Effector memory CD8-positive, alpha-beta T cell (primary cell): ENCODE measurements at regions not wholly inside any gene's neighbourhood (a gene's known extent, or its start where the extent isn't known, plus 50 kb on each side); places are given as distances from the start of the nearest gene placed in this dataset.
A peak's percentile ranks its signal among the peaks of the same experiment; 100 is the strongest.

ENCODE experiments used
- ATAC-seq: fragments of 150-1000 bp; cut with Tn5 transposase; replicated peaks from 2 replicates; pipeline ENCODE4 v1.10.0; 2021; ENCODE audit warnings: mild to moderate bottlenecking, moderate library complexity
- DNase-seq, 3 experiments: peaks; one replicate each; pipeline ENCODE4 v3.0.0; 2021
- H3K27ac Mint-ChIP-seq, 2 donors: one replicate each; pipeline ENCODE4 v1.8.0; 2022; ENCODE audit warnings: mild to moderate bottlenecking in 2 of 2, mixed read lengths in 2 of 2, moderate library complexity in 2 of 2
- H3K27me3 Mint-ChIP-seq, 2 donors: one replicate each; pipeline ENCODE4 v1.8.0; 2022; ENCODE audit warnings: mixed read lengths in 2 of 2
- H3K36me3 Mint-ChIP-seq: one replicate; pipeline ENCODE4 v1.8.0; 2022; ENCODE audit warnings: mild to moderate bottlenecking, moderate library complexity, mixed read lengths; ENCODE audit not compliant: insufficient read depth
- H3K4me1 Mint-ChIP-seq, 2 donors: one replicate each; pipeline ENCODE4 v1.8.0; 2022; ENCODE audit warnings: low read depth in 2 of 2, mixed read lengths in 2 of 2
- H3K4me3 Mint-ChIP-seq, 2 donors: one replicate each; pipeline ENCODE4 v1.8.0; 2022; ENCODE audit warnings: mild to moderate bottlenecking in 2 of 2, mixed read lengths in 2 of 2, moderate library complexity in 2 of 2
- H3K9me3 Mint-ChIP-seq, 2 donors: one replicate each; pipeline ENCODE4 v1.8.0; 2022; ENCODE audit warnings: mixed read lengths in 2 of 2

DNA sequence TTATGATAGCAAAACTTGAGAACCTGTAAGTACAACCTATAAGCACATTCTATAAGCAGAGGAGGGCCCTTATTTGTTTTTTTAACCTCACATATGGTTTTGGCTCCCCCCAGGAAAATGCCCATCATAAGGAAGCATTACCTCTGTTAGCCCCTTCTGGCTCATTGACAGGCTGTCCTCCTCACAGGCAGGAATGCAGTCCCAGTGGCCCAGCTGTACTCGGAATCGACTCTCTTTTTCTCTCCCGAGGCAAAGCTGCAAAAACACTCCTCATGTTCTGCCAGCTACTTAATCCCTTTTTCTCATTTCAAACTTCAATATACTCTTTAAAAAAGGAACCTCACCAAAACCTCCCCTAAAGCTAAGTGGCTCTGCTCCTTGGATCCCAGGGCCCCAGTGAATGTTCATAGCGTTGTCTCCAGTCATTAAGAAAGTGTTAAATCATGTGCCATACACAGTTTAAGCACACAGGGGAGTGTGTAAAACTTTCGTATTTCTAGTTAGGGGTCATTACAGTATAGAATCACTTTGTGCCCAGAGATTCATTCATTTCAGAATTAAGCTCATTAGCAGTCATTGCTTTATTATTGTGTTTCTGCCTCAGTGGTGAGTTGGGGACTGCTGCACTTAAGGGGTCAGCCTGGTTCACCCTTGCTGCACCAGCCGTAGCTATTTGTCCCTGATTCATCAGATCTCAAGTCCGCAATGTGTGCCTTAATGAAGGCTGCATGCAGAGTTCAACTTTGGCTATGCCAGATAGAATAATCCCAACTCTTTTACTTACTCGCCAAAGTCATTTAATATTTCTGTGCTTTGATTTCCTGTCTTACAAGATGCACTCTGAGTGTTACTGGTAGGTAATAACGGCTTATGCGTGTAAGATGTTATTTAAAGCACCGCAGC is 57.6 kb downstream of the JRKL start:
- no peaks in the 10 kb centered on the region for H3K4me1 Mint-ChIP-seq
- no peak for ATAC-seq
- no peaks in the 10 kb centered on the region for H3K36me3 Mint-ChIP-seq
- no peaks in the 10 kb centered on the region for H3K9me3 Mint-ChIP-seq
- peaks cover 31 to 39% of the 10 kb centered on the region in 2 donors for H3K27me3 Mint-ChIP-seq
- DNase-seq: no peak
- H3K4me3 Mint-ChIP-seq: no peak overlapping the region
- no peak overlapping the region for H3K27ac Mint-ChIP-seq

GRCh38 chr11:96448225-96448624 is 58.4 kb downstream of the JRKL start:
- DNase-seq (no peak), ATAC-seq (no peak)
- no peak overlapping the region for H3K27ac Mint-ChIP-seq
- H3K36me3 Mint-ChIP-seq: no peaks in the 10 kb centered on the region
- H3K4me3 Mint-ChIP-seq: no peak overlapping the region
- H3K9me3 Mint-ChIP-seq: no peaks in the 10 kb centered on the region
- H3K27me3 Mint-ChIP-seq: peaks cover 23 to 32% of the 10 kb centered on the region in 2 donors
- H3K4me1 Mint-ChIP-seq: no peaks in the 10 kb centered on the region

DNA sequence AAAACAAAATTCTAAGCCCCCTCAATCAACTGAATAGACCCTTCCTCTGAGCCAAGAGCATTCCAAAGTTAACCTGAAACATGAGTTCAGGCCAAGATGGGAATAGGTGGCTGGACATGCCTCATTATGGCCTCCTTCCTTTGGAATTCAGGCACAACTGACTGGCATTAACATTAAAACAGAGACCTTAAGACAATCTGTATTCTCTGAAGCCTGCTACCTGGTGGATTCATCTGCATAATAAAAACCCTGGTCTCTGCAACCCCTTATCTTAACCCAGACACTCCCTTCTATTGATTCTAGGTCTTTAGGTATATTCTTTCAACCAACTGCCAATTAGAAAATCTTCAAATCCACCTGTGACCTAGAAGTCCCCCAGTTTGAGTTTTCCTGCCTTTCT is 66.3 kb downstream of the JRKL start:
- DNase-seq (no peak), ATAC-seq (no peak)
- no peak overlapping the region for H3K27ac Mint-ChIP-seq
- peaks cover 31 to 52% of the 10 kb centered on the region in 2 donors for H3K27me3 Mint-ChIP-seq
- H3K9me3 Mint-ChIP-seq: no peaks in the 10 kb centered on the region
- H3K4me1 Mint-ChIP-seq: no peaks in the 10 kb centered on the region
- H3K4me3 Mint-ChIP-seq: no peak overlapping the region
- peaks cover 2% of the 10 kb centered on the region for H3K36me3 Mint-ChIP-seq

DNA sequence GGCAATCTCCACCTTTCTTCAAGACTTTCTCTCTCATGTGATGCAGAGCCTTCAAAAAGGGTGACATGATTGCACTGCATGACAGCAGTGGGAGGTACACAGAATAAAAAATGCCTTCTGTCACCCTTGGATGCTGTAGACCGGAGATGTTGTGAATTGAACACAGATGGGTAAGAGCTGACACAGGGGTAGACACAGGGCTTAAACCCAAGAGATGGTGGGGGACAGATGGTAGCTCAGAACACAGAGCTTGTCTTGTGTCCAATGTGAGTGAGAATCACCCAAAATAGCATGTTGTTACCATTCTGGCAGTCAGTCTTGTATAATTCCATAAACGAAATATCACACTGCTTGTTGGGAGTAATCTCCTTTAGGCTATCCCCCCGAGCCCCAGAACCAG is 69.9 kb downstream of the JRKL start:
- no peak overlapping the region for H3K27ac Mint-ChIP-seq
- peaks cover 42 to 51% of the 10 kb centered on the region in 2 donors for H3K27me3 Mint-ChIP-seq
- DNase-seq: no peak
- no peaks in the 10 kb centered on the region for H3K4me1 Mint-ChIP-seq
- H3K36me3 Mint-ChIP-seq: peaks cover 2% of the 10 kb centered on the region
- H3K9me3 Mint-ChIP-seq: no peaks in the 10 kb centered on the region
- no peak overlapping the region for H3K4me3 Mint-ChIP-seq
- no peak for ATAC-seq

- no peak for ATAC-seq
- H3K36me3 Mint-ChIP-seq: no peaks in the 10 kb centered on the region
- H3K27ac Mint-ChIP-seq: no peak overlapping the region
- H3K4me1 Mint-ChIP-seq: no peaks in the 10 kb centered on the region
- no peak for DNase-seq
- H3K9me3 Mint-ChIP-seq: no peaks in the 10 kb centered on the region
- H3K27me3 Mint-ChIP-seq: peaks cover 30 to 31% of the 10 kb centered on the region in 2 donors
- H3K4me3 Mint-ChIP-seq: no peak overlapping the region
Observed at GRCh38 chr11:96461871-96462270, 72.1 kb downstream of the JRKL start.

- no peaks in the 10 kb centered on the region for H3K4me1 Mint-ChIP-seq
- H3K36me3 Mint-ChIP-seq: no peaks in the 10 kb centered on the region
- H3K27me3 Mint-ChIP-seq: peaks cover 9 to 14% of the 10 kb centered on the region in 2 donors
- peak overlapping the region in 1 of 2 donors; percentile 61 for H3K4me3 Mint-ChIP-seq
- no peak overlapping the region for H3K27ac Mint-ChIP-seq
- ATAC-seq (peak; percentile 84), DNase-seq (peak in 1 of 3 experiments; percentile 2)
- H3K9me3 Mint-ChIP-seq: no peaks in the 10 kb centered on the region
Observed at GRCh38 chr11:96464700-96465307, 75.0 kb downstream of the JRKL start.

- no peaks in the 10 kb centered on the region for H3K36me3 Mint-ChIP-seq
- no peak overlapping the region for H3K27ac Mint-ChIP-seq
- no peak for ATAC-seq
- H3K4me3 Mint-ChIP-seq: no peak overlapping the region
- no peak for DNase-seq
- H3K4me1 Mint-ChIP-seq: no peaks in the 10 kb centered on the region
- H3K9me3 Mint-ChIP-seq: no peaks in the 10 kb centered on the region
- peaks cover 1 to 13% of the 10 kb centered on the region in 2 donors for H3K27me3 Mint-ChIP-seq
Observed at GRCh38 chr11:96465512-96465911, 75.7 kb downstream of the JRKL start.

GRCh38 chr11:96466607-96467006 is 76.8 kb downstream of the JRKL start:
- H3K4me3 Mint-ChIP-seq: no peak overlapping the region
- H3K27ac Mint-ChIP-seq: no peak overlapping the region
- DNase-seq (no peak), ATAC-seq (no peak)
- no peaks in the 10 kb centered on the region for H3K4me1 Mint-ChIP-seq
- no peaks in the 10 kb centered on the region for H3K9me3 Mint-ChIP-seq
- no peaks in the 10 kb centered on the region for H3K36me3 Mint-ChIP-seq
- H3K27me3 Mint-ChIP-seq: peaks cover under 1 to 6% of the 10 kb centered on the region in 2 donors

DNA sequence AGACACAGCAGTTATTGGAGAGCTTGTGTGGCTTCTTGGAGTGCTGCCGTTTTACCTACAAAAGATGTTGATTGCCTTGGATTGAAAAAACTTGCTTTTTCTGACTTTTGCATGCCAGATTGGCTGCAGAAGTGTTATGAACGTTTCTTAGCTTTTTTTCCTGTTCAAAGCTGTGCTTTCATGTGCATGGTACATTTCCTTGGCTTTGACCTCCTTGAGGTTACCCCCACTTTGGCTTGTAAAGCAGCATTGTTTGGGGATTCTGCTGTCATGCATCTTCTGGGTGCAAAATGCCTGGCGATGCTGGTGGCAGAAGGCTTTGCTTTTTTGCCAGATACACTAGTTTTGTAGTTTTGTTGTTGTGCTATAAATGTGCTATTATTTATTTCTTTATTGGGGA is 80.0 kb downstream of the JRKL start:
- no peaks in the 10 kb centered on the region for H3K4me1 Mint-ChIP-seq
- H3K9me3 Mint-ChIP-seq: peaks cover 0 to 9% of the 10 kb centered on the region in 2 donors
- H3K27me3 Mint-ChIP-seq: peaks cover 7 to 24% of the 10 kb centered on the region in 2 donors
- H3K4me3 Mint-ChIP-seq: no peak overlapping the region
- H3K36me3 Mint-ChIP-seq: no peaks in the 10 kb centered on the region
- ATAC-seq (no peak), DNase-seq (no peak)
- H3K27ac Mint-ChIP-seq: no peak overlapping the region

GRCh38 chr11:96470521-96470920 is 80.7 kb downstream of the JRKL start:
- Mint-ChIP-seq H3K9me3 (peaks cover 0 to 14% of the 10 kb centered on the region in 2 donors), H3K27ac (no peak overlapping the region), H3K4me1 (no peaks in the 10 kb centered on the region), H3K36me3 (no peaks in the 10 kb centered on the region), H3K4me3 (no peak overlapping the region), H3K27me3 (peaks cover 12 to 29% of the 10 kb centered on the region in 2 donors)
- DNase-seq (no peak), ATAC-seq (no peak)

DNA sequence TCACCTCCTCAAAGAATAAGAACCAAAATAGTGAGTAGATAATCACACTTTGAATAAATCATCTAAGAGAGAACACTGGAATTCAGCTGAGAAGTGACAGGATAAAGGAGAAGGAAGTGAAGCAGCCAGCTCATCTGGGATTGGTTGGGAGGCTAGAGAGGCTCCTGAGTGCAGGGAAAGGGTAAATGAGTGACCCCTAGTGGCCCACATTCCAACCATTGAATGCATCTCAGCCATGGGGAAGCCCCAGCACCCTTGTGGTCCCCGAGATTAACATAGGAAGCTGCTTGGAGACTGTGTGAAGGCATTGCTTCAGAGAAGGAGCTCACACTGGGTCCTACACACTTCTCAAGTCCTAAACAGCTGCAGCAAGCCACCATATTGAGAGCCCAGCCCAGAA is 82.3 kb downstream of the JRKL start:
- H3K36me3 Mint-ChIP-seq: no peaks in the 10 kb centered on the region

DNA sequence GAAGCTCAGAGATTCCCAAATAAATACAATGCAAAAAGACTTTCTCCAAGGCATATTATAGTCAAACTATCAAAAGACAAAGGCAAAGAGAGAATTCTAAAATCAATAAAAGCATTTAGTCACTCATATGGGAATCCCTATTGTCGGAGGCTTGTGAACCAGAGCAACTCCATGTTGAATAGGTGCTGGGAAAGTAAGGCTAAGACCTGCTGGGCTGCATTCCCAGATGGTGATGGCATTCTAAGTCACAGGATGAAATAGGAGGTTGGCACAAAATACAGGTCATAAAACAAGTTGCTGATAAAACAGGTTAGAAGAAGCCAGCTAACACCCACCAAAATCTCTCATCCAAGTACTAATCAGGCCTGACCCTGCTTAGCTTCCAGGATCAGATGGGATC is 84.5 kb downstream of the JRKL start:
- H3K36me3 Mint-ChIP-seq: no peaks in the 10 kb centered on the region
- ATAC-seq (no peak), DNase-seq (no peak)
- H3K27ac Mint-ChIP-seq: no peak overlapping the region
- peaks cover 0 to 14% of the 10 kb centered on the region in 2 donors for H3K9me3 Mint-ChIP-seq
- no peaks in the 10 kb centered on the region for H3K4me1 Mint-ChIP-seq
- H3K27me3 Mint-ChIP-seq: peaks cover 12 to 29% of the 10 kb centered on the region in 2 donors
- H3K4me3 Mint-ChIP-seq: no peak overlapping the region

More for the DNA sequence above, 82.3 kb downstream of the JRKL start:
- no peak overlapping the region for H3K27ac Mint-ChIP-seq
- no peaks in the 10 kb centered on the region for H3K4me1 Mint-ChIP-seq
- H3K9me3 Mint-ChIP-seq: peaks cover 0 to 14% of the 10 kb centered on the region in 2 donors
- H3K27me3 Mint-ChIP-seq: peaks cover 12 to 29% of the 10 kb centered on the region in 2 donors
- no peak for ATAC-seq
- H3K4me3 Mint-ChIP-seq: no peak overlapping the region
- DNase-seq: no peak

GRCh38 chr11:96481204-96481603 is 91.4 kb downstream of the JRKL start:
- Mint-ChIP-seq H3K9me3 (no peaks in the 10 kb centered on the region), H3K4me1 (no peaks in the 10 kb centered on the region), H3K4me3 (no peak overlapping the region), H3K27me3 (peaks cover 4 to 31% of the 10 kb centered on the region in 2 donors), H3K27ac (no peak overlapping the region), H3K36me3 (no peaks in the 10 kb centered on the region)
- ATAC-seq: no peak
- DNase-seq: no peak

DNA sequence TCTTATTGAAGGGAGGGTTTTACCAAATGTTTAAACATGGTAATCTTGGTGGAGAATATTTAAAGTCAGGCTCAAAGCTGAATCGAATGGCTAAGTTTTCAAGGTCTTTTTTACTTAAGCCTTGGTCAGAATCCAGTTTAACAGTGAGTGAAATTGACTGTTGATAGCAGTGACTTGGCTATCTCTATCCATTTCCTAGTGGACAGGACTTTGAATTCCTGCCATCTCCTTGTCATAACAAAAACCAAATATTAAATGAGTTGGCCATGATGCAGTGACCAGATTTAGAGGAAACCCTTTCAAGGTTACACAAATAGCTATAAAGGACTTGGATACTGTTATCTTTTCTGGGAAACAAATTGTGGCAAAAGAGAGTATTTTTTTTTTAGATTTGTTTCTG is 92.0 kb downstream of the JRKL start:
- Mint-ChIP-seq H3K36me3 (no peaks in the 10 kb centered on the region), H3K4me3 (no peak overlapping the region), H3K27me3 (peaks cover 7 to 37% of the 10 kb centered on the region in 2 donors), H3K27ac (no peak overlapping the region), H3K9me3 (no peaks in the 10 kb centered on the region), H3K4me1 (no peaks in the 10 kb centered on the region)
- DNase-seq (no peak), ATAC-seq (no peak)
